ENCODE measurements at regions not wholly inside any gene's neighbourhood (a gene's known extent, or its start where the extent isn't known, plus 50 kb on each side); places are given as distances from the start of the nearest gene placed in this dataset.

DNA sequence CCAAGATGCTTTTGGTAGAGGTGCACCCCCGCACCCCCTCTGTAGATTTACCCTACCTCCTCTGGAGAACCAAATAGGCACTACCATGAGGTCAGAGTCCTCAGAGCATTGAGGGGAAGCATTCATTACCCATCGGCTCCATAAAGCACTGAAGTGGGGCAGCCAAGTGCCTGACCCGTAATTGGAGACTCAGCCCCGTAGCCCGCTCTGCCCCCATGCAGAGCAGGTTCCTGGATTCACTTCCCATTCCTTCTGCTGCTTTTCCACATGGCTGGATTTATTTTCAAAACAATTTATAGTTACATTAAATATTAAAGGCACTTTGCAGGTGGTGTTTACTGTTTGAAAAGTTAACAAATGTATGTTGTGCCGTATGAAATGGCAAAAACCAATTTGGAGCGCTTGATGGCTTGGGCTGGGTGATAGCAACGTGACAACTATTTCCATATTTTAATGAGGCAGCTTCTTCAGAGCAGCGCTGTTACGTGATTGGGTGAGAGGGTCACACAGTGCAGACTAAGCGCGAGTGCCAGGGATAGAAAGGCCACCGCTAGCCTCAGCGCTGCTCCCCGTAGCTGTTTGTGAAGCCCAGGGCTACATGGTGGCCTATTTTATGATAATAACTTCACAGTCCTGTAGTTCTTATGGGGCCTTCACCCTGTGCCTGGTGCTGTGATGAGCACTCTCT lies 373.8 kb upstream of the PROK2 start:
- no peak for DNase-seq (ENCODE audit: low read depth in 2 of 2)

- no peak for DNase-seq (ENCODE audit: low read depth in 2 of 2)
Observed at GRCh38 chr3:72157748-72158638, 373.0 kb upstream of the PROK2 start.

DNA sequence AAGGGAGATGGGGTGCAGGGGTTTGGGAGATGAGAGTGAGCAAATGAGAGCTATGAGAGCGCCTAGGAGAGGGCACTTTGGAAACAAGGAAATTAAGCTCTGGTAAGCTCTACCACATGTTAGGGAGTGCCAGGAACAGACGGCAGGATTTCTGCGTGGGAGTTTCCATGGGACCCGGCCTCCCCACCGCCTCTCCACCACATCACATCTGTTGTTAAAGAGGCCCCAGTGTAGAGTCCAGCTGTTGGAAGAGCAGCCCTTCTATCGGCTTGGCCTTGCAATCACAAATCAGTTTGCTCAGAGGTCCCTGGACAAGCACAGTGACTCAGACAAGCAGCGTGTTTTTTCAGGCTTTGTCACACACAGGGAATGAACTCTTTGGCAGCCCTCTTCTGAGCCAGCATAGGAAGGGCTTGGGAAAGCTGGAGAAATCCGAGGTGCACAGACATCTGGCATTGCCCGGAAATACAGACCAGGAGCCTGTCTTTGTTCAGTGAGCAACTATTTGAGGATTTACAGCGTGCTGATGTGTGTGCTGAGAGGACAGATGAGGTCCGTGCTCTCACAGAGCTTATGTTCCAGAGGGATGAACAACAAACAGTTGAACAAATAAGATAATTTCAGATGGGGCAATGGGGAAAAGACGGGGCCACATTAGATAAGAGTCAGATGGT lies 370.6 kb upstream of the PROK2 start:
- no peak for DNase-seq (ENCODE audit: low read depth in 2 of 2)

DNA sequence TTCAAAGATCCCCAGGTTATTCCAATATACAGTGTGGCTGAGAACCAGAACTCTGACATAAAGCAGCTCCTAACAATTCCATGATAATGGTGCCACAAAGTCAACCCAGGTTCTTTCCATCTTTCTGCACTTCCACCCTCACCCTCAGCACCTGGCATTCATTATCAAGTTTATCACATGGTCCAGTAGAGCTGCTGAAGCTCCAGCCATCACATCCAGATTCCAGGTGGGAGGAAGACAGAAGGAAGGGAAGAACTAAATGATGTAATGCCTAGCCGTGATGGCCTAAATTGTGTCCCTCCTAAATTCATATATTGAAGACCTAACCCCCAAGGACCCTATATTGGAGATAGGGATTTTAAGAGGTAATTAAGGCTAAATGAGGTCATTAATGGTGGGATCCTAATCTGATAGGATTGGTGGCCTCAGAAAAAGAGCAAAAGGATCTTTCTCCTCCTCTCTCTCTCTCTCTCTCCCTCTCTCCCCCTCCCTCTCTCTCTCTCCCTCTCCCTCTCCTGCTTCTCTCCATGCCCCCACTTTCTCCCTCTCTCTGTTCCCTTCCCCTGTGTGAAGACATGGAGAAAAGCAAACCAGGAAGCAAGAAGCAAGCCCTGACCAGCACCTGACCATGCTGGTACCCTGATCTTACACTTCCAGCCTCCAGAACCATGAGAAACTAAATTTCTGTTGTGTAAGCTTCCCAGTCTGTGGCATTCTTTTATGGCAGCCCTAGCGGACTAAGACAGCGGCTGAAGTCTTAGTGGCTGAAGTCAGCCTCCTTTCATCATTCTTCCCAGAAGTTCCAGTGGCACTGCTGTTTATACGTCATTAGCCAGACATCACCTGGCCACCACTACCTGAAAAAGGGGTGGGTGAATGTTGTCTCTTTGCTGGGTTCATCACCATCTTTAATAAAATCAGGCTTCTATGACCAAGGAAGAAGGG lies 369.7 kb upstream of the PROK2 start:
- DNase-seq (ENCODE audit: low read depth in 2 of 2) = no peak

DNA sequence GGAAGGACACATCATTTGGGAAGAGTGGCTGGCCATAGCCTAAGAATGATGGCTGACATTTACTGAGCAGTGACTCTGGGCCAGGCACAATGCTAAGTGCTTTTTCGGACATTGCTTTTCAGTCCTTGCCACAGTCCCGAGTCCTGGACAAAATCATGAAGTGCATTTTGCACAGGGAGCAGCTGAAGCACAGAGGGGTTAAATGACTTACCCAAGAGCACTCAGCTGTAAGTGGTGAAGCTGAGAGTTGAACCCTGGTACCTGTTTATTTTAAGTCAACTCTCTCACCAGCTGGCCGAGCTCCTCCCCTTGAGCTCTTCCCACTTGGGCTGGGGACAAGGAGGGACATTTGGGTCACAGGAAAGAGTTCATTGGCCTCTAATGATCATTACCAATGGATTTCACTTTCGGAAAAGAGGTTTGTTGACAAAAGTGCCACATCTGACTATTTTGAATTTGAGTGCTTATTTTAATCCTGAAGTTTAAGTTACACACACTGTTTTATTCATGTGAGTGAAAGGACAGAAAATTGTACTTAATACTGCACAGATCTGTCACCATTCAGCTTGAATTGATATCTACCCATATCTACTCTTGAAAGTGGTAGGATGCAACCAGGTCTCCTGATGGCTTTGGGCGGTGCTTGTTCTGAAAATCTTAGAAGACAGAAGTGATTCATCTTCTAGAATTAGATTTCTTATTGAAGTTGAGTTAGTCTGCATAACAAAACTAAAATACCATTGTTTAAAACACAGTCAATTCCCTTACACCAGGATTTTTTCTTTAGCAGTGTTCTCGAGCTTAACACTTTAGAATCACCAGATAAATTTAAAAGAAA lies 368.7 kb upstream of the PROK2 start:
- no peak for DNase-seq (ENCODE audit: low read depth in 2 of 2)

DNA sequence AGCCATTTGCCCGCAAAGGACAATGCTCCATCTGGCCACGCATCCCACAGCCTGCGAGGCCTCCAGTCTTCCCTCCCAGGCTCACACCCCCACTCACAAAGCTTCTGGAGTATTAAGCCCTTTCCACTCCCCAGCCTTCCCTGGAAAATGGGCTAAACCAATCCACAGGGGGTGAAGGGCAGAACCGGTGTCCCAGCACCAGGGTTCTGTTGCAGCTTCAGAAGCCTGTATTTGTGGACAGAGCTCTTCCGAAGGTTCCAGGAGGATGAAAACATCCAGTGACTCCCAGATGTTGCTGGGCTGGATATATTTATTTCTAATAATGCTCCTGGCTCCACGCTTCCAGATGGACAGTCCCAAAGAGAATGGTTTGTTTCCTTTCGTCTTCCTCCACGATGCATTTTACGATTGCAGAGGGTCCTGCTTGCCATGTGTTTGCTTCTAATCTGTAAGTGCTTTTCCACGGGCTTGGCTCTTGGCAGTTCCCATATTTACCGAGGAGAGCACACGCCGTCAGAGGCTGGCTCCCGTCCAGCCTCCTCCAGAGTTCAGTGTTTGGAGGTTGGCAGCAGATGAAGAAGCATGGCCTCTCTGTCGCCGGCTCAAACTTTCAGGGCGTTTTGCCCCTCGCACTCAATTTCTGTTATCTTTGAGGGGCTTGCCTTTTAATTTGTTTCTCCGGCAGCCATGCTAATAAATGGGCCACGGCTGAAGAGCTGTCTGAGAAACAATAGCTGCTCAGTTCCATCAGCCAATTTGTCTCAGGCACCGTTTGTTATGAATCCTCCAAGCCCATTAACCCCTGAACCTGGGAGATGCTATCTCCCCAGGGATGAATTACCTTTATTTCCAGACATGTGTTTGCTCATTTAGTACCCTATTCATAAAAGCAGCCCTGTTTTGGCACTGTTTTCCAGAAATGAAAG lies 367.9 kb upstream of the PROK2 start:
- no peak for DNase-seq (ENCODE audit: low read depth in 2 of 2)

GRCh38 chr3:72151465-72152238 lies 366.7 kb upstream of the PROK2 start:
- DNase-seq (ENCODE audit: low read depth in 2 of 2) = no peak

DNA sequence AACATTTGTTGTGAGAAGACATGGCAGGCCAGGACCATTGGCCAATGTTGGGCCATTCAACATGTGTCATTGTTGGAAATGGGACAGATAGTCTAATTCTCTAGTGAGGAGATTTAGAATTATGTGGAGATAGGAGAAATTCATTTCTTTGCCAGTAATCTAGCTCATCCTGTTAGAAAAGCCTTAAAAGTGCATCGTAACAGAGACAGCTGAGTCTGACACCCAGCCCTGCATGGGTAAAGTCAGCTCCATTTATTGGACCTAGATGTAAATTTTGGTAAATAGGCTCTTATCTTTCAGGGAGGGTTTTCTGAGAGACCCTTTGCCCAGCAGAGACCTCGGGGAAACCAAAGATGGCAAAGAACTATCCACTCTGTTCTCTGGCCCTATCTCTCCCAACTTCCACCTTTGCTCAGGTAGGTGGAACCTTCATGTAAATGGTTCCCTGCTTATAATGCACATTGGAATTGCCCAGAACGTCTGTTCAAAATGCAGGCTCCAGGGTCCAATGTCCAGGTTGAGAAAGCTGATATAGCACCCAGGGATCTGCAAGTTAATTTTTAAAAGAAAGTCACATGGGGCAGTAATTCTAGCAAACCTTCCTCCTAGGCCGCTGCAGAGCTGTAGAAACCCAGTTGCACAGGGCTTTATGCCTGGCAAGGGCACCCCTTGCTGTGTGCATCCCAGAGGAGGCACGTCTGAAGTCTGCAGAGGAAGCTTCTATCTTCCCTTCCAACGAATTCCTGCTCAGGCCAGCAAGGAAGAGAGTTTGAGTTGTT lies 365.9 kb upstream of the PROK2 start:
- DNase-seq (ENCODE audit: low read depth in 2 of 2) = no peak

DNA sequence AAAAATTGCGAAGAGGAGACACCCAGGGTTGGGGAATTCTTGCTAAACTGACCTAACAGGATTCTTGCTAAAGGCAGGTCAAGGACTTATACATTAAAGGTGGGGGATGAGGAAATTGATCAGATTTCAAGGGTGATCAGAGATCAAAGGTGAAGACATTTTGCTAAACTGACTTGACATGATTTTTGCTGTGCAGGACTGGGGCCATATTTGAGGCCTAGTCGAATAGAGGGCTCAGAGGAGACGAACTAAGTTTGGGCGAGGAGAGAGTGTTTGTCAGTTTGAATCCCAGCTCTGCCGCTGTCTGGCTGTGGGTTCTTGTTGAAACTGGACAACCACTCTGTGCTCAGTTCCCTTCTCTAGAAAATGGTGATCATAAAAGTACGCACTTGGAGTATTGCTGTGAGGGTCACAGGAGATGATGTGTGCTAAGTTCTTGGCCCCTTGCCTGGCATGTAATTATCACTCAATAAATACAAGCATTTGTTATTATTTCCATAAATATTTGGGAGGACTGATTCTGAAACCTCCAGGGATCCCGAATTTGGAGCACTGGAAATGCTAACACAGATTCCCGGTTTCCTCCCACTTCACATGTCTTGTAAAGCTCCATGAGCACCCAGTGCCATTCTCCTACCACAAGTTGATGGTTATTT lies 364.8 kb upstream of the PROK2 start:
- DNase-seq (ENCODE audit: low read depth in 2 of 2) = no peak

DNA sequence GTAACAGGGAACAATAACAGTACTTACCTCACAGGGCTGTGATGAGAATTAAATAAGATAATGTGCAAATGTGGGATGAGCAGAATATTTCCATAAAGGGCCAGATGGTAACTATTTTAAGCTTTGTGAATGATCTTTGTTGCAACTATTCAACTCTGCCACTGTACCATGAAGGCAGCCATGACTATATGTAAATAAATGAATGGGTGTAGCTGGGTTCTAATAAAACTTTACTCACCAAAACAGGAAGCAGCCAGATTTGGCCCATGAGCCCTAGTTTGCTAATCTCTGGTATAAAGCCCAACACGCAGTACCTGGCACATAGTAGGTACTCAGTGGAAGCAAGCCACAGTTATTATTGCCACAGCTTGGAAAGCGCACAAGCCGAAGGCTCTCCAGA lies 362.7 kb upstream of the PROK2 start:
- DNase-seq (ENCODE audit: low read depth in 2 of 2) = no peak

- DNase-seq (ENCODE audit: low read depth in 2 of 2) = no peak
Observed at GRCh38 chr3:72145506-72146380, 360.8 kb upstream of the PROK2 start.

- no peak for DNase-seq (ENCODE audit: low read depth in 2 of 2)
Observed at GRCh38 chr3:72144773-72145505, 360.0 kb upstream of the PROK2 start.

DNA sequence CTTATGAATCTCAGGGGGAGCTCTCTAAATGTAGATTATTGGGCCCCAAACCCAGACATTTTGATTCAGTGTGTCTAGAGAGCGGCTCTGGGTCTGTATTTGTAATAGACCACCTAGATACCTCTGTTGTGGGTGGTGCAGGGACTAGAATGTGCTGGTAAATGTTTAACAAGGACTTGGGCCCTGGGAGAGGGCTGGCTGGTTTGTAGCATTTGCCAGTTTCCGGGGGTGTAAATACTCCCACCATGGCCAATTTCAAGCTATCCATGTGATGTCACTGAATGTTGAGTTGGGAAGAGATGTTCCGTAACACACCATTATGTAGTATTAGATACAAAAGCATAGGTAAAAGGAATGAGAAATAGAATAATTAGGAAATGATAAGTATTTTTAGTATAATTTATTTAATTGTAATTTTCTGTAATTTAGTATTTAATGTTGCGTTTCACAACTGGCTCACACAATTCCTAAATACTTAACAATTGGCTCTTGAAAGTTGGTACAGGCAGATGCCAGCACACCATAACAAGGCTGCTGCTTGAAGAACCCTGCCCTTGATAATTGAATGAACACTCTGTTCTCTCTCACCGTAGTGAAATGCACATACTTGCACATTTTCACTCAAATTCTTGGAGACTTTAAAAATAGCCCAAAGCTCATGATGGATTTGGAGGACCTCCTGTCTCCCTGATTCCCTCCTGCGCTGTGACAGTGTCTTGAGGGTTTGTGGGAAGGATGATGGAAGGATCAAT lies 359.2 kb upstream of the PROK2 start:
- DNase-seq (ENCODE audit: low read depth in 2 of 2) = no peak

DNA sequence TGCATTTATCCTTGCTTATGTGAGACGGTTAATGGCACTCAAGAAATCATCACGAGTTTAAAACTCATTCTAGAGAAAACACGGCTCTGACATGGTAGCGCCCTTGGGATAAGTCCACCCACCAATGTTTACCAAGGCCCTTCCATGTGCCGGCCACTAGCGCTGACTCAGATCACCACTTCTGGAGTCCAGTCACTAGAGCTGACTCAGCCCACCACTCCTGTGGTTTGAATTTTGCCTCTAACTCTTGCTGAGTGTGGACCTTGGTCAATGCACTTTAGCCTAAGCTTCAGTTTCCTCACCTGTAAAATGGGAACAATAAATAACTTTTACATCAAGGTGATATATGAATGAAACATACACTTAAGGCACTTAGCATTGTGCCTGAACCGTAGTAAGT lies 358.4 kb upstream of the PROK2 start:
- no peak for DNase-seq (ENCODE audit: low read depth in 2 of 2)

DNA sequence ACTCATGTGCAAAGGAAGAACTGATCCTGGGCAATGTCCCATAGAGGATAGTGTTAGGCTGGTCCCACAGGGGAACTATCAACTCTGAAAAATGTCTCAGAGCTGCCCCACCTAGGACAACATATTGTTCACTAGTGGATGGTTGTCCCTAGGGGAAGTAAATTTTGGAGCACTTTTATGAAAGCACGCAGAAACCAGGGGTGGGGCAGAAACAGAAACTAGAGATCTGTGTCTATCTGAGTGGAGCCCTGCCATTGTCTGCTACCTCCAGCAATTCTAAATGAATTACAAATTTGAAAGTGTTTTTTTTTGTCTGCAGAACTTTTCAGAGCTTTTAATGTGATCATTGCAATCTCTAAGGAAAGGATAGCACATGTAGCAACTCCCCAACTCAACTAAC lies 357.1 kb upstream of the PROK2 start:
- no peak for DNase-seq (ENCODE audit: low read depth in 2 of 2)

Measured in activated CD8-positive, alpha-beta memory T cell treated with anti-CD3 and anti-CD28 coated beads for 4 hours (primary cell).